HEK293 (cell line): ENCODE measurements at regions not wholly inside any gene's neighbourhood (a gene's known extent, or its start where the extent isn't known, plus 50 kb on each side); places are given as distances from the start of the nearest gene placed in this dataset.
A peak's percentile ranks its signal among the peaks of the same experiment; 100 is the strongest.

Source experiments
- CTCF ChIA-PET: fragments of 350-600 bp; formaldehyde crosslinking; extraction: SDS; loops from one replicate; lab custom pipeline; 2021; ENCODE audit warnings: antibody characterized with exemption; lab: Yijun Ruan, JAX
- POLR2A ChIA-PET: fragments of 300-600 bp; formaldehyde crosslinking; extraction: SDS; loops from one replicate; lab custom pipeline; 2020; ENCODE audit warnings: antibody characterized with exemption, inconsistent platforms; lab: Yijun Ruan, JAX
- H3K27ac ChIP-seq: fragments of 200-500 bp; sonication (Bioruptor generic); 2 replicates; pipeline ENCODE4 v1.5.1; 2014; ENCODE audit warnings: low read depth, low read length, control low read depth, inconsistent platforms; ENCODE audit errors: extremely low read depth
- H3K36me3 ChIP-seq, 2 experiments: fragments of 200-500 bp in 1 of 2; sonication (Bioruptor generic) in 1 of 2; 1 replicate in 1 of 2; 2 replicates in 1 of 2; pipeline ENCODE4 v1.5.1; 2014 to 2017; ENCODE audit warnings: inconsistent platforms in 2 of 2, low read length in 2 of 2; ENCODE audit not compliant: control insufficient read depth in 2 of 2, insufficient read depth in 1 of 2
- H3K4me1 ChIP-seq: fragments of 200-500 bp; sonication (Bioruptor generic); 2 replicates; pipeline ENCODE4 v1.5.1; 2014; ENCODE audit warnings: mild to moderate bottlenecking, low read length, inconsistent platforms; ENCODE audit not compliant: control insufficient read depth, insufficient read depth
- H3K4me3 ChIP-seq: 2 replicates; pipeline ENCODE4 v1.5.1; 2011; ENCODE audit warnings: low read depth, mild to moderate bottlenecking, control low read depth, low read length, moderate library complexity
- H3K9me3 ChIP-seq: fragments of 200-500 bp; sonication (Bioruptor generic); 2 replicates; pipeline ENCODE4 v1.5.1; 2014; ENCODE audit warnings: low read depth, low read length, inconsistent platforms; ENCODE audit not compliant: control insufficient read depth, insufficient read depth
- KLF1 ChIP-seq: fragments of 450-650 bp; formaldehyde crosslinking; IDR thresholded peaks from 2 replicates; pipeline ENCODE4 v1.5.1; 2016; ENCODE audit warnings: missing biosample characterization, missing genetic modification characterization
- PRDM1 ChIP-seq: fragments of 450-650 bp; formaldehyde crosslinking; IDR thresholded peaks from 2 replicates; pipeline ENCODE4; 2016; ENCODE audit warnings: missing biosample characterization, missing genetic modification characterization
- PRDM6 ChIP-seq: fragments of 450-650 bp; formaldehyde crosslinking; IDR thresholded peaks from 2 replicates; pipeline ENCODE4 v1.5.1; 2017; ENCODE audit warnings: missing biosample characterization, missing genetic modification characterization
- ZBTB17 ChIP-seq: fragments of 450-650 bp; formaldehyde crosslinking; IDR thresholded peaks from 2 replicates; pipeline ENCODE4 v1.5.1; 2016; ENCODE audit warnings: missing biosample characterization, missing genetic modification characterization
- ZBTB26 ChIP-seq: fragments of 450-650 bp; formaldehyde crosslinking; optimal IDR thresholded peaks from 2 replicates; pipeline ENCODE3; 2016; ENCODE audit warnings: missing biosample characterization, mild to moderate bottlenecking, missing genetic modification characterization
- ZNF114 ChIP-seq: fragments of 450-650 bp; formaldehyde crosslinking; IDR thresholded peaks from 2 replicates; pipeline ENCODE4 v1.5.0; 2017; ENCODE audit warnings: missing biosample characterization, missing genetic modification characterization
- ZNF132 ChIP-seq: fragments of 450-650 bp; formaldehyde crosslinking; IDR thresholded peaks from 2 replicates; pipeline ENCODE4 v1.5.1; 2017; ENCODE audit warnings: missing biosample characterization, missing genetic modification characterization, borderline replicate concordance
- ZNF148 ChIP-seq: fragments of 450-650 bp; formaldehyde crosslinking; IDR thresholded peaks from 2 replicates; pipeline ENCODE4 v1.5.0; 2017; ENCODE audit warnings: missing biosample characterization, missing genetic modification characterization, borderline replicate concordance
- ZNF2 ChIP-seq: fragments of 450-650 bp; formaldehyde crosslinking; IDR thresholded peaks from 2 replicates; pipeline ENCODE4 v1.5.1; 2016; ENCODE audit warnings: missing biosample characterization, missing genetic modification characterization
- ZNF221 ChIP-seq: fragments of 450-650 bp; formaldehyde crosslinking; IDR thresholded peaks from 2 replicates; pipeline ENCODE4 v1.5.1; 2017; ENCODE audit warnings: missing biosample characterization, missing genetic modification characterization, borderline replicate concordance
- ZNF37A ChIP-seq: fragments of 450-650 bp; IDR thresholded peaks from 2 replicates; pipeline ENCODE4 v1.5.1; 2018; ENCODE audit warnings: missing biosample characterization, missing genetic modification characterization
- ZNF423 ChIP-seq: fragments of 450-650 bp; formaldehyde crosslinking; IDR thresholded peaks from 2 replicates; pipeline ENCODE4 v1.5.1; 2016; ENCODE audit warnings: missing biosample characterization, missing genetic modification characterization
- ZNF426 ChIP-seq: fragments of 450-650 bp; formaldehyde crosslinking; IDR thresholded peaks from 2 replicates; pipeline ENCODE4 v1.5.1; 2017; ENCODE audit warnings: missing biosample characterization, missing genetic modification characterization, mild to moderate bottlenecking, inconsistent platforms, moderate library complexity
- ZNF549 ChIP-seq: fragments of 450-650 bp; IDR thresholded peaks from 2 replicates; pipeline ENCODE4 v1.5.1; 2018; ENCODE audit warnings: missing biosample characterization, missing genetic modification characterization, mild to moderate bottlenecking, inconsistent platforms, moderate library complexity
- ZNF585B ChIP-seq: fragments of 450-650 bp; formaldehyde crosslinking; IDR thresholded peaks from 2 replicates; pipeline ENCODE4 v1.5.1; 2016; ENCODE audit warnings: missing biosample characterization, missing genetic modification characterization
- ZSCAN5A ChIP-seq: fragments of 450-650 bp; formaldehyde crosslinking; IDR thresholded peaks from 2 replicates; pipeline ENCODE4 v1.5.1; 2016; ENCODE audit warnings: missing biosample characterization, missing genetic modification characterization

- TF ChIP-seq PRDM6 (peak; percentile 32), KLF1 (peak; percentile 62; the same call in 1 of the 2 replicates), ZSCAN5A (tag by site-specific recombination) (no peak), PRDM1 (tag by site-specific recombination) (peak; percentile 79)
Measured at GRCh38 chr6:17042422-17043147, 59.3 kb upstream of the STMND1 start (continued).

- Histone ChIP-seq H3K4me1 (peaks cover 7% of the 10 kb centered on the region; the same call in 1 of the 2 replicates), H3K36me3 (no peaks in the 10 kb centered on the region), H3K27ac (no peak overlapping the region), H3K9me3 (no peaks in the 10 kb centered on the region), H3K4me3 (no peak overlapping the region)
- ChIA-PET CTCF (no interaction called here), POLR2A (no interaction called here)
- TF ChIP-seq ZNF585B (peak; percentile 38; the same call in 1 of the 2 replicates), ZNF37A (tag by site-specific recombination) (no peak)
Measured at GRCh38 chr6:17039266-17039665, 62.6 kb upstream of the STMND1 start.

- H3K9me3 ChIP-seq = no peaks in the 10 kb centered on the region
Measured at GRCh38 chr6:17038316-17038715, 63.5 kb upstream of the STMND1 start.

GRCh38 chr6:17036065-17036393, 65.8 kb upstream of the STMND1 start:
- ChIA-PET CTCF (no interaction called here), POLR2A (no interaction called here)
- TF ChIP-seq ZNF148 (tag by site-specific recombination) = no peak
- TF ChIP-seq ZNF221 (tag by site-specific recombination) = no peak
- no peak for TF ChIP-seq ZNF132 (tag by site-specific recombination)
- no peak for TF ChIP-seq ZNF423 (tag by site-specific recombination)
- no peak for TF ChIP-seq ZNF114 (tag by site-specific recombination)
- no peak for TF ChIP-seq ZBTB17
- no peak for TF ChIP-seq ZNF2
- peaks cover 11% of the 10 kb centered on the region; the same call in 1 of the 2 replicates for H3K4me1 ChIP-seq
- no peaks in the 10 kb centered on the region for H3K9me3 ChIP-seq
- no peak overlapping the region for H3K4me3 ChIP-seq
- no peak overlapping the region for H3K27ac ChIP-seq
- H3K36me3 ChIP-seq = no peaks in the 10 kb centered on the region

More at GRCh38 chr6:17038316-17038715, 63.5 kb upstream of the STMND1 start:
- ChIA-PET POLR2A (no interaction called here), CTCF (interaction anchor here (0.6 to 1.8 kb wide), 2 partner anchors 49 to 326 kb away, joined by 3 to 4 read pairs; no protein-coding TSS in a partner anchor)
- no peak overlapping the region for H3K4me3 ChIP-seq
- TF ChIP-seq ZNF549 (tag by site-specific recombination) (no peak), ZBTB26 (tag by site-specific recombination) (no peak), ZNF426 (tag by site-specific recombination) (no peak)
- H3K27ac ChIP-seq = no peak overlapping the region
- no peaks in the 10 kb centered on the region for H3K36me3 ChIP-seq
- H3K4me1 ChIP-seq = peaks cover 10% of the 10 kb centered on the region; the same call in 1 of the 2 replicates
